Panc1 (cell line): ENCODE measurements at regions not wholly inside any gene's neighbourhood (a gene's known extent, or its start where the extent isn't known, plus 50 kb on each side); places are given as distances from the start of the nearest gene placed in this dataset.
"Not testable (repeated sequence)": the region's sequence is repeated elsewhere in the genome, so short reads cannot be mapped to it uniquely, and the experiment has no call there.

ENCODE experiments used
- ATAC-seq: fragments of 200-7000 bp; cut with Tn5 transposase; 2 replicates; pipeline ENCODE4 v1.9.1; 2020; ENCODE audit warnings: mild to moderate bottlenecking, moderate library complexity
- BruUV-seq: library from RNA; stranded (reverse); fragments of 400-500 nt; replicated peaks from 2 replicates; lab custom pipeline; 2021; lab: Mats Ljungman, UMichigan
- CTCF ChIA-PET: fragments of 300-600 bp; sonication (Branson Sonifier 250); formaldehyde crosslinking; loops from one replicate; lab custom pipeline; 2022; ENCODE audit warnings: antibody characterized with exemption; lab: Charles Lee
- POLR2A ChIA-PET: fragments of 300-600 bp; sonication (Branson Sonifier 250); formaldehyde crosslinking; loops from one replicate; lab custom pipeline; 2022; ENCODE audit warnings: antibody characterized with exemption; lab: Charles Lee
- DNase-seq: peaks from one replicate; pipeline ENCODE4 v3.0.0-alpha.2; 2010; ENCODE audit warnings: low read depth, low spot score
- H3K27ac ChIP-seq: 2 replicates; pipeline ENCODE4 v1.5.1; 2011; ENCODE audit warnings: mild to moderate bottlenecking, low read length, inconsistent platforms
- H3K27me3 ChIP-seq: fragments of 200-500 bp; sonication (Bioruptor generic); 2 replicates; pipeline ENCODE4 v1.6.0; 2014; ENCODE audit warnings: low read length, inconsistent platforms; ENCODE audit not compliant: control insufficient read depth, insufficient read depth
- H3K36me3 ChIP-seq: fragments of 200-500 bp; sonication (Bioruptor generic); 2 replicates; pipeline ENCODE4 v1.5.1; 2014; ENCODE audit warnings: inconsistent platforms, mild to moderate bottlenecking, low read length, moderate library complexity; ENCODE audit not compliant: control insufficient read depth, insufficient read depth
- H3K4me1 ChIP-seq: 2 replicates; pipeline ENCODE4 v1.5.1; 2011; ENCODE audit warnings: inconsistent platforms, mild to moderate bottlenecking, low read length, moderate library complexity; ENCODE audit not compliant: control insufficient read depth, insufficient read depth
- H3K4me3 ChIP-seq, 2 experiments: 2 replicates each; pipeline ENCODE4 v1.5.1; 2011 to 2012; ENCODE audit warnings: low read depth in 2 of 2, low read length in 2 of 2, mild to moderate bottlenecking in 2 of 2, inconsistent platforms in 1 of 2, moderate library complexity in 1 of 2
- H3K9me3 ChIP-seq: fragments of 200-500 bp; sonication (Bioruptor generic); 2 replicates; pipeline ENCODE4 v1.5.1; 2014; ENCODE audit warnings: low read depth, mild to moderate bottlenecking, inconsistent platforms, low read length, moderate library complexity; ENCODE audit not compliant: control insufficient read depth, insufficient read depth
- CTCF ChIP-seq: fragments of 450-650 bp; IDR thresholded peaks from 2 replicates; pipeline ENCODE4 v1.5.1; 2017; ENCODE audit warnings: mild to moderate bottlenecking
- POLR2AphosphoS5 ChIP-seq: IDR thresholded peaks from 2 replicates; pipeline ENCODE4 v1.6.1; 2012; ENCODE audit warnings: mild to moderate bottlenecking, low read depth, low read length, moderate library complexity
- REST ChIP-seq, 2 experiments: IDR thresholded peaks; 2 replicates each; pipeline ENCODE4 v1.6.1; 2011 to 2012; ENCODE audit warnings: low read depth in 2 of 2, control low read depth in 1 of 2, low read length in 1 of 2, mild to moderate bottlenecking in 1 of 2, moderate library complexity in 1 of 2; ENCODE audit not compliant: insufficient read depth in 1 of 2
- SIN3A ChIP-seq: IDR thresholded peaks from 2 replicates; pipeline ENCODE4 v1.6.1; 2012; ENCODE audit warnings: low read depth, mild to moderate bottlenecking, low read length, moderate library complexity, borderline replicate concordance; ENCODE audit not compliant: insufficient read depth
- TCF7L2 ChIP-seq: IDR thresholded peaks from 2 replicates; pipeline ENCODE4 v1.6.1; 2011; ENCODE audit warnings: mild to moderate bottlenecking, low read depth, low read length, inconsistent platforms
- in situ Hi-C: cut with HindIII; loops from 2 replicates; pipeline ENCODE4 v1.10.0; 2016; ENCODE audit warnings: low sequenced_read_pairs, low pct_unique_long_range_greater_than_20kb
- intact Hi-C: fragments of 100-400 bp; cut with micrococcal nuclease; formaldehyde crosslinking; loops from one replicate; pipeline ENCODE4 v1.10.0; 2022; ENCODE audit not compliant: unreplicated experiment

- Histone ChIP-seq H3K36me3 (no peaks in the 10 kb centered on the region), H3K27ac (peak overlapping the region; percentile 9; the same call in 1 of the 2 replicates), H3K4me1 (peaks cover 7% of the 10 kb centered on the region), H3K27me3 (no peaks in the 10 kb centered on the region), H3K9me3 (no peaks in the 10 kb centered on the region), H3K4me3 (no peak overlapping the region)
- no TSS peak for BruUV-seq
- TF ChIP-seq CTCF, result no peak
- TF ChIP-seq SIN3A, result no peak
- no peak for TF ChIP-seq REST (IDR thresholded peaks at IDR 0.05; ENCODE audit: insufficient read depth in 1 of 2, low read depth in 2 of 2, low read length in 1 of 2)
- no peak for DNase-seq
- POLR2A ChIA-PET, result no interaction called here
- intact Hi-C loops, result no loop called here
- no peak for ATAC-seq
- CTCF ChIA-PET, result no interaction called here
- in situ Hi-C loops, result no loop called here
Observed at GRCh38 chr10:3654980-3655379, 130.0 kb downstream of the KLF6 start.

DNA sequence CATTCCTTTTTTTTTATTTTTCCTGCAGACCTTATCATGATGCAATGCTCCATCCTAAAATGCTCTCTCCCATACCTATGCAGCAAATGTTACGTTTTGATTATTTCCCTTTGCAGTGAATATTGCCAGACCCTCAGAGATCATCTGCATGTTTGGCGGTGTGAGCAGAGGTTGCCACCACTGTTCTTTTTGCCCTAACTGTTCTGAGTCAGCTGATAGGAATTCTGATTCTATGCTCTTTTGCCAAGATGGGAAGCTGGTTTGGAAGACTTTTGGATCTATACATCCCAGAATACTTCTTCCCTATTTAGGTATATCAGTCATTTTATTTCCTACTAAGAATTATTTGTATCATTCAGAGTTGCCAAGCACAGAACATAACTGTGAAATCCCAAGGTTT, 130.5 kb downstream of the KLF6 start:
- Histone ChIP-seq H3K27me3 (no peaks in the 10 kb centered on the region), H3K4me1 (peaks cover 7% of the 10 kb centered on the region), H3K27ac (no peak overlapping the region; the same call in 1 of the 2 replicates), H3K36me3 (no peaks in the 10 kb centered on the region), H3K4me3 (no peak overlapping the region), H3K9me3 (no peaks in the 10 kb centered on the region)
- ChIA-PET POLR2A (no interaction called here), CTCF (no interaction called here)
- TF ChIP-seq SIN3A, result no peak
- TF ChIP-seq CTCF, result no peak
- no peak for TF ChIP-seq REST (IDR thresholded peaks at IDR 0.05; ENCODE audit: insufficient read depth in 1 of 2, low read depth in 2 of 2, low read length in 1 of 2)
- no peak for TF ChIP-seq POLR2AphosphoS5
- TF ChIP-seq TCF7L2, result no peak
- no TSS peak for BruUV-seq
- in situ Hi-C loops, result no loop called here
- no peak for ATAC-seq
- intact Hi-C loops, result no loop called here
- DNase-seq, result no peak

DNA sequence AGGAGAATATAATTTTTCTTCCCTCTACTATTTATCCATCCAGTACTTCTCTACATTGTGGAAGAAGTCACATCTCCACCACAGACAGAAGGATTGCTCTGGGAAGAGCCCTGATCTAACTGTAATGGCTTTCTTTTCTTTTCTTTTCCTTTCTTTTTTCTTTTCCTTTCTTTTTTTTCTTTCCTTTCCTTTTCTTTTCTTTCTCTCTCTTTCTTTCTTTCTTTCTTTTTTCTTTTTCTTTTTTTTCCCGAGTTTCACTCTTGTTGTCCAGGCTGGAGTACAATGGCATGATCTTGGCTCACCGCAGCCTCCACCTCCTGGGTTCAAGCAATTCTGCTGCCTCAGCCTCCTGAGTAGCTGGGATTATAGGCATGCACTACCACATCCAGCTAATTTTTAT, 131.7 kb downstream of the KLF6 start:
- in situ Hi-C loops, ATAC-seq, BruUV-seq, H3K27me3 ChIP-seq, POLR2A ChIA-PET, H3K9me3 ChIP-seq, CTCF ChIA-PET, intact Hi-C loops, DNase-seq, H3K4me1 ChIP-seq, H3K36me3 ChIP-seq: not testable (repeated sequence)
- Histone ChIP-seq H3K4me3 (peak overlapping the region in 1 of 2 experiments; percentile 12; a peak in 1 of 4 replicates), H3K27ac (peak overlapping the region; percentile 23; the same call in 1 of the 2 replicates)
